ENCODE measurements at regions not wholly inside any gene's neighbourhood (a gene's known extent, or its start where the extent isn't known, plus 50 kb on each side); places are given as distances from the start of the nearest gene placed in this dataset.
A peak's percentile ranks its signal among the peaks of the same experiment; 100 is the strongest.
"Not testable (repeated sequence)": the region's sequence is repeated elsewhere in the genome, so short reads cannot be mapped to it uniquely, and the experiment has no call there.

GRCh38 chr13:50543782-50544181, 299.7 kb downstream of the DLEU7 start:
- DNase-seq, result peak; percentile 88

GRCh38 chr13:50544211-50544610, 299.3 kb downstream of the DLEU7 start:
- DNase-seq, result no peak

- not testable (repeated sequence) for DNase-seq
These were observed 296.3 kb downstream of the DLEU7 start for GRCh38 chr13:50547175-50547574.

GRCh38 chr13:50548586-50548985, 294.9 kb downstream of the DLEU7 start:
- no peak for DNase-seq

DNA sequence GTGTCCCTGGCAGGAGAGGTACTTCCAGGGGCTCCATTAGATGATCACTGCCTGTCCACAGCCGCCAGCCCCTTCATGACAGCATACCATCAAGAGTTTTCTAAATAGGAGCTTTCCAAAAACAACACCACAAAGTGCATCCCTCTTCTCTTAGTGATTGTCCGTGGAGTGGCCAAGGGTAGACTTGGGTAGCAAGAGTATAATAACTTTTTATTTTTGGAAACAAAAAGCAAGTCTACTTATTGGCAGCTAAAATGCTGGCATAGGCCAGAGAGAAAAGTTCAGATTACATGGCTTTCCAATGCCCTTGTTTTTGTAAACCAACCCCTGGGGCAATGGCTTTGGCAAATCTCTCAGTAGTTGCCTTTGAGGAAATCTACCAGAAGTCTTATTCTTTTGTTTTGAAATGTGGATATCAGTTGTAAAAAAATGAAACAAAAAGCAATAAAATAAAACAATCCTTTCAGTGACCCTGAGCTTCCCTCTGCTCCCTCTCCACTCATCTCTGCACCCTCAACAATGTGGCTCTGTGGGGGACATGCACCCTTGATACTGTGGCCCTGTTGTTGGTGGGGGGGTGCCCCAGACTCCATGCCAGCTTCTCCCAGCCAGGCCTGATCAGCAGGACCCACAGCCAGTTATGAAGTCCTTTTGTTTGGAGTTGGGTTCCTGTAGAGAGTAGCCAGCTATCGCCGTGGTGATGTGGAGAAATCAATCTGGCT, 294.1 kb downstream of the DLEU7 start:
- no peak for DNase-seq

- no peak for DNase-seq
These were observed 293.3 kb downstream of the DLEU7 start for GRCh38 chr13:50550151-50550550.

- DNase-seq, result no peak
These were observed 291.0 kb downstream of the DLEU7 start for GRCh38 chr13:50552424-50552966.

GRCh38 chr13:50561739-50562138, 281.8 kb downstream of the DLEU7 start:
- no peak for DNase-seq

DNA sequence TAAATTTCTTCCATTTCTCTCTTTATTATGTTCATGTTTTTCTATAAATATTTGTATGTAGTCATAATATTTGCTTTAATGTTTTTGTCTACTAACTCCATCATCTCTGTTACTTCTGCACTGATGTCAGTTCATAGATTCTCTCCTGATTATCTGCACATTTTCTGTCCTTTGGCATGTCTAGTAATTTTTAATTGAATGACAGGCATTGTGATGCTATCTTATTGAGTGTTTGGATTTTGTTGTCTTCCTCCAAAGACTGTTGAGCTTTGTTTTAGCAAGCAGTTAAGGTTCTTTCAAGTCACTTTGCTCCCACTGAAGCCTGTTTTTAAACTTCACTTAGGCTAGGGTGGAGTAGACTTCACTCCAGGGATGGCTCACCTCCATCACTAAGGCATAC, 276.8 kb downstream of the DLEU7 start:
- DNase-seq, result no peak

GRCh38 chr13:50572129-50572528, 271.4 kb downstream of the DLEU7 start:
- no peak for DNase-seq

DNA sequence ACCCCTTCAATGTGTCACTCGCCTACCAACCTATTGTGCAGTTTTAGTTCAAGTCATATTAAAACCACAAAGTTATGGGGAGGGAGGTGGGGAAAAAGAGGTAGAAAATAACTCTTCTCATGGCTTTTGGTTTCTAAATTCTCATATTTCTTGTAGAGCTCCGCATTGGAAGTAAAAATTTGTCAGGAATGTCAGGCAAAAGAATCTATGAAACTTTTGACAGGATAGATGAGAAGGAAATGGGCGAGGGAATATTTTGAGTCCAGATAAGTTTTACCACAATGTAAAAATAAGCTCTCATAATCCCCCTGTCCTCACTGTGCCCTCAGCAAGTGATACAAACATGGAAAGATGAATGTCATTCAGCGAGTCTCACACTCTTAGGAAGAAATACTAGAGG, 270.4 kb downstream of the DLEU7 start:
- DNase-seq, result no peak

DNA sequence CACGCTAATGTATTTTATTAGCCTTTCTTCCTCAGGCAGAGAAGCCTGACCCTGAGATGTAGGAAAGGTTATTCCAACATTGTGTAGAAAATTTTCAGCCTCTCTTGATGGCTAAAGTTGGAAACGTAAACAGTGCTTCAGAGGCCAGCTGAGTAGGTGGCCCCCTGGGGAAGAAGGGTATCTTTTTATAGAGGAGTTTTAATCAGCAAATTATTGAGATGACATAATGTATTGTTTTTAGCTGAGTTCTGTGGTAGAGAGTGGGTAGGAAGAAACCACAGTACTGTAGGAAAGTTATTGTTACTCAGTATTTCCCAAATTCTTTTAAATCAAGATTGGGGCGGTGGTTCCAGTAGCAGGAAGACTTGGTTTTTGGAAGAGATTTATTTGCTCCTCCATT, 268.8 kb downstream of the DLEU7 start:
- peak; percentile 47 for DNase-seq

- no peak for DNase-seq
These were observed 268.4 kb downstream of the DLEU7 start for GRCh38 chr13:50575138-50575537.

DNA sequence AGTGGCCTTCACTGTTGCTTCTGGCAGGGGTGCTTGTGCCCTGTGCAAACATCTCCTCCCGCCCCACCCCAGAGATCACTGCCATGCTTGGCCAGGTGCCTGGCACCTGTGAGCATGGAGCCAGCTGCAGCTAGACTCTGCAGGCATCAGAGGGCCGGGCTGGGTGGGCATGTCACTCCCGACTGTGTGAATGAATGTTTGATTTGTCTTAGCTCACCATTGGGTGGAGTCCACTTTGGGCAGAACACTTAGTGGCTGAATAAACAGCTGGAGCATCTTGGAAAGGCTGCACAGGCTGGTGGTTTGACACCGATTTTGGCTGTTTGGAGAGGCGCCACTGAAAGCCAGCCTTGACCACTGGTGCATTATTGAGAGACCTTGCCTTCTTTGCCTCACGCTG, 267.3 kb downstream of the DLEU7 start:
- peak; percentile 75 for DNase-seq

- no peak for DNase-seq
These were observed 265.7 kb downstream of the DLEU7 start for GRCh38 chr13:50577806-50578205.

GRCh38 chr13:50580684-50581305, 262.7 kb downstream of the DLEU7 start:
- no peak for DNase-seq

DNA sequence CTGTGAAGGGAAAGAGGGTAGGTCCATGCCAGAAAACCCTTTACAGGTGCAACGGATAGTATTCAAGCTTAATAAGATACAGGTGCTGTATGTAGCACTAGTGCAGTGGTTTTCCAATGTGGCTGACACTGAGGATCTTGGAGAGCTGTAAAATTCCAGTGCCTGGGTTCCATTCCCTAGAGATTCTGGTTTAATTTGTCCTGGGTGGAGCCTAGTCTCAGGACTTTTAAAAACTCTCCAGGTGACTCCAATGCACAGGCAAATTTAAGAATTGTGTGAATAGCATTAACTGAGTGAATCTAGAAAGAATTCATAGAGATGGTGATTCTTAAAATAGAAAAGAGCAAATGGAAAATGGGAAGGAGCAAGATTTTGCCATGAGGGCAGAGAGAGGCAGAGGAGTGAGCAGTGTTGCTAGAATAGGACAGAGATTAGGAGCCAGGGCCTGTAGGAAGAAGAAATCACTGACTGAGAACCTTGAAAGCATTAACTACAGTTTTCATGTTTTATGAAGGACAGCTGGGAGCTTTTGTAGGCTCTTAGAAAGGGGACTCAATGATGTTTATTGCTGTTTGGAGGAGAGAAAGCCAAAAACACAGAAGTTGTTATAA, 261.8 kb downstream of the DLEU7 start:
- DNase-seq, result no peak

DNA sequence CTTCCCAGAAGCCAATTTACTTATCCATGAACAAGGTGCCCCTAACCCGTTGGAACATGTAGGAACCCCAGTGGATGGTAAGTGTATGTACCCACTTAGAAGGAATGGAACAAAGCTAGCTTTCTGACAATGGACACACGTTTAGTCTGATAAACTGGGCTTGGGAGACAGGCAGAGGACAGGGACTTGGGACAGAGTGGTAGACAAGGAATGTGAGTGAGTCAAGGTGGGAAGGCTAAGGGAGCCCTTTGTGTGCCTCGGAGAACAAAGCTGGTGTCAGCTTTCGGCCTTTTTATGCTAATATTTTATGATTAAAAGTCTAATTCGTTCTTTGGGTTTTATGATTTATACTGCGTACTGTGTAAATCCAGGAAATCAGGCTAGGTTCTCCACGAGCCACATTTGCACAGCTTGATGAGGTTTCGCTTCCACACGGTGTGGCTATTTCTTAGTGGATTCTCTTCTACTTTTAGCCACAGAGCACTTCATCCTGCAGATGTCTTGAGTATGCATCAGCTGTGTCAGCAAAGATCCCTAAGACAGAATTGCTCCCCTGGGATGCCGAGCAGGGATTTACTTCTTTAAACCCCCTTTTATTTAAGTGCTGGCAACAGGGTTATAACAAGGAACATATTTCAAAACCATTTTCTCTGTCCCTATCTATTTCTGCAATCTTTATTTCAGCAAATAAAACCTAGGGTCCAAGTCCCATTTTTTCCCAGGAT, 258.5 kb downstream of the DLEU7 start:
- peak; percentile 50 for DNase-seq

DNA sequence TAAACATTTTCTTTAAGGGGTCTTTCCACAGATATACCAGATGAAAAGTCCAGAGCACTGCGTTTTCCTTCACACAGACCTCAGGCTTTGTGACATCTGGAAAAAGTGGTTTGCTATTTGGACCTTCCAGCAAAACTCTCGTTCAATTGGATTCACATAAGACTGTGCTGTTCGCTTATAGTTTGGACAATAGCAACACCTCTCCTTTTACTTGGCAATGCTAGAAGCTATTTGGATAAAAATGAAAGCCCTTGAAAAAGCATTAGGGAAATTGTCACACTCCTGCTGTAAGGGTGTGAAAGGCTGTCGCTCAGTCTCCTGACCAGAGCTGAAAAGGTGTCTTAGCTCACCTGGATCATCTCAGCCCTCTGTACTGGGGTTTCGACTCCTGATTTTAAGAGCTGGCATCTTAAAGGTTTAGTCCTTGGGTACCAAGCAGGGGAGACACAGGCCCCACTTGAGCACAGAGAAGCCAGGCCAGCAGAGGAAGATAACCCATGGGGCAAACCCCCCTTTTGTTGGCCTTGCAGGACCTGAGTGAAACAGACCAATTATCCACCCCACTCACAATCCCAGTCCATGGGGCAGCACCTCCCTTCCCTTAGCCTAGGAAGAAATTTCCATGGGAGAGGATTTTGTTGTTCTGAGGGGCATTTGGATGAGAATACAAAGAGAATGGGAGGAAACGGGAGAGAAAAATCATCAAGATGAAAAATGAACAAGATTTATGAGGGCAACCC, 257.6 kb downstream of the DLEU7 start:
- peak; percentile 59 for DNase-seq

DNA sequence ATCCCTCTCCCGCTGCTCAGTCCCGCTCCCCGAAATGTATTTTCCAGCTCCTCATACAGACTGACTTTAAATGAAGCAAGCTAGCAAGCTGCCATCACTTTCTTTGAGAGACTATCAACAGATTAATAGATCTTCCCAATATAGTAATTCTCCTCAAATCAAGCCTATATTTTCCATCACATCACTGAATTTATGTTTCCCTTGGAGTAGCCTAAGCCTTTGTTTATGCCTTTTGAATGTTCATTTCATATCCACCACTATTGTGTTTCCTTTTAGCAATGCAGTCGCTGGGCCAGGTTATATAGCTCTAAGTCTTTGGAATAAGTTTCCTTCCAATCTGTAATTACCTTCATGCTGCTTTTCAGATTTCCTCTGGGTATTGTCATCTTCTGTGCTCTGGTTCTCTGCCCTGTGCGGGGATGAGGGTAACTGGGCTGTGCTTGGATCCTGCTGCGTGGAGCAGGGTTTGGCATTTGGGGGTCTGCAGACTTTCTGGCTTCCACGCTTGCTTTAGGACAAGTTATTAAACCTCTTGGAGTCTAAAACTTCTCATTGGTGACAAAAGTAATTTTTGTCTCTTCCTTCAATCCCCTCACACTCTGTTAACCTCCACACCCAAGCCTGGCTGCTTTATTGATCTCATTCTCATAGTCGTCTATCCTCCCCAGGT, 256.9 kb downstream of the DLEU7 start:
- peak; percentile 53 for DNase-seq

DNA sequence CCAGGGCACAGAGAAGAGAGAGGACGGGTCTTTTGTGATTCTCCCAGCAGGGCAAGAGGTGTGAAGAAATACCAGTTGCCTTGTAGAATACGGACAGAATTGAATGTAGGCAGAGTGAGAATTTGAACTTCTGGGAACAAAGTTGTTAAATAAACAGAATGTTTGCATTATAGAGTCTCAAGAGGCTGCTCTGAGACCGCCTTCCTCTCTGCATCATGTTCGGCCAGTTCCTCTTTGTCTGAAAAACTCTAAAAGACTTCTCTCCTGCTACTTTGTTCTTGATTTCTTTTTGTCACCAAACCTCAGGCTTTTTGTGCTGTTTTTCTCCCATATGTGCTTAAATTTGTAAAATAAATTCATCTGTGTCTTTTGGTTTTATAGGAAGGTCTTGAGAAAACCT, 256.4 kb downstream of the DLEU7 start:
- no peak for DNase-seq
